Endodermal cell (in vitro differentiated cells): ENCODE measurements at regions not wholly inside any gene's neighbourhood (a gene's known extent, or its start where the extent isn't known, plus 50 kb on each side); places are given as distances from the start of the nearest gene placed in this dataset.

Source experiments
- DNase-seq: peaks from one replicate; pipeline ENCODE4 v3.0.0-alpha.2; 2017
- H3K27ac ChIP-seq: 2 replicates; pipeline ENCODE4 v1.5.1; 2013; ENCODE audit warnings: mild to moderate bottlenecking, low read depth, low read length, moderate library complexity
- H3K27me3 ChIP-seq: 2 replicates; pipeline ENCODE4 v1.6.1; 2013; ENCODE audit warnings: mild to moderate bottlenecking, low read length, moderate library complexity; ENCODE audit not compliant: insufficient read depth, control insufficient read depth, poor library complexity, severe bottlenecking
- H3K36me3 ChIP-seq: 2 replicates; pipeline ENCODE4 v1.7.0; 2013; ENCODE audit warnings: mild to moderate bottlenecking, low read length, moderate library complexity; ENCODE audit not compliant: control insufficient read depth, insufficient read depth
- H3K4me1 ChIP-seq: one replicate; pipeline ENCODE4 v1.7.0; 2013; ENCODE audit warnings: low read length; ENCODE audit not compliant: control insufficient read depth, insufficient read depth
- H3K4me3 ChIP-seq: 2 replicates; pipeline ENCODE4 v1.5.1; 2013; ENCODE audit warnings: mild to moderate bottlenecking, low read length, moderate library complexity
- H3K9ac ChIP-seq: 2 replicates; pipeline ENCODE4 v1.6.1; 2013; ENCODE audit warnings: mild to moderate bottlenecking, low read length, moderate library complexity; ENCODE audit not compliant: poor library complexity, severe bottlenecking; ENCODE audit errors: extremely low read depth
- H3K9me3 ChIP-seq: 2 replicates; pipeline ENCODE4 v1.6.1; 2013; ENCODE audit warnings: mild to moderate bottlenecking, low read length, moderate library complexity; ENCODE audit not compliant: control insufficient read depth
- H3K27ac Mint-ChIP-seq: 2 replicates; pipeline ENCODE4 v1.8.0; 2020; ENCODE audit warnings: mixed read lengths
- H3K27me3 Mint-ChIP-seq: 2 replicates; pipeline ENCODE4 v1.8.0; 2021; ENCODE audit warnings: mild to moderate bottlenecking, mixed read lengths; ENCODE audit not compliant: insufficient read depth
- H3K36me3 Mint-ChIP-seq: 2 replicates; pipeline ENCODE4 v1.8.0; 2020; ENCODE audit warnings: low read depth, mixed read lengths
- H3K4me1 Mint-ChIP-seq: 2 replicates; pipeline ENCODE4 v1.8.0; 2020; ENCODE audit warnings: mixed read lengths
- H3K4me3 Mint-ChIP-seq: 2 replicates; pipeline ENCODE4 v1.8.0; 2020; ENCODE audit warnings: mild to moderate bottlenecking, moderate library complexity, mixed read lengths
- H3K9me3 Mint-ChIP-seq: 2 replicates; pipeline ENCODE4 v1.8.0; 2020; ENCODE audit warnings: mild to moderate bottlenecking, mixed read lengths
- WGBS, 2 experiments: methylation state at CpG; one replicate each; pipeline versions ENCODE4 v1.1.5 to v1.1.7; 2013; ENCODE audit warnings: missing lambda C conversion rate in 2 of 2, mixed read lengths in 1 of 2; ENCODE audit not compliant: insufficient coverage in 1 of 2, insufficient read length in 1 of 2; 5-methylcytosine and 5-hydroxymethylcytosine counted together
- TF ChIP-seq, protein P1 (sequence below): fragments of 200-600 bp; sonication (generic); conservative IDR thresholded peaks from 2 replicates; pipeline ENCODE4 v1.5.0; 2021; ENCODE audit warnings: antibody characterized with exemption, mild to moderate bottlenecking

DNA sequence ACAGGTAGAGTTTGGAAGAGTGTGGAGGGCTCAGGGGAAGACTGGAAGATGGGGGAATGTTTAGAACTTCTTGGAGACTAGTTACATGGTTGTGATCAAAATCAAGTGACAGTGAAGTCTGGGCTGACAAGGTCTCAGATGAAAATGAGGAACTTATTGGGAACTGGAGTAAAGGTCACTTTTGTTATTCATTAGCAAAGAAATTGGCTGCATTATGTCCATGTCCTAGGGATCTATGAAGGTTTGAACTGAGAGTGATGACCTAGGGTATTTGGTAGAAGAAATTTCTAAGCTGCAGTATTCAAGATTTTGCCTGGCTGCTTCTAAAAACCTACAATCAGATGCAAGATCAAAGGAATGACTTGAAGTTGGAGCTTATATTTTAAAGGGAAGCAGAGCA, 747.1 kb downstream of the KCNJ2 start:
- TF ChIP-seq, protein P1, sequence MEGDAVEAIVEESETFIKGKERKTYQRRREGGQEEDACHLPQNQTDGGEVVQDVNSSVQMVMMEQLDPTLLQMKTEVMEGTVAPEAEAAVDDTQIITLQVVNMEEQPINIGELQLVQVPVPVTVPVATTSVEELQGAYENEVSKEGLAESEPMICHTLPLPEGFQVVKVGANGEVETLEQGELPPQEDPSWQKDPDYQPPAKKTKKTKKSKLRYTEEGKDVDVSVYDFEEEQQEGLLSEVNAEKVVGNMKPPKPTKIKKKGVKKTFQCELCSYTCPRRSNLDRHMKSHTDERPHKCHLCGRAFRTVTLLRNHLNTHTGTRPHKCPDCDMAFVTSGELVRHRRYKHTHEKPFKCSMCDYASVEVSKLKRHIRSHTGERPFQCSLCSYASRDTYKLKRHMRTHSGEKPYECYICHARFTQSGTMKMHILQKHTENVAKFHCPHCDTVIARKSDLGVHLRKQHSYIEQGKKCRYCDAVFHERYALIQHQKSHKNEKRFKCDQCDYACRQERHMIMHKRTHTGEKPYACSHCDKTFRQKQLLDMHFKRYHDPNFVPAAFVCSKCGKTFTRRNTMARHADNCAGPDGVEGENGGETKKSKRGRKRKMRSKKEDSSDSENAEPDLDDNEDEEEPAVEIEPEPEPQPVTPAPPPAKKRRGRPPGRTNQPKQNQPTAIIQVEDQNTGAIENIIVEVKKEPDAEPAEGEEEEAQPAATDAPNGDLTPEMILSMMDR: no peak
- no peaks in the 10 kb centered on the region for H3K4me1 ChIP-seq
- no peak overlapping the region for H3K9ac ChIP-seq
- H3K4me1 Mint-ChIP-seq: no peaks in the 10 kb centered on the region
- H3K27me3 ChIP-seq: no peaks in the 10 kb centered on the region
- no peak overlapping the region for H3K4me3 Mint-ChIP-seq
- no peak overlapping the region for H3K27ac Mint-ChIP-seq
- peaks cover 2% of the 10 kb centered on the region for H3K36me3 Mint-ChIP-seq
- no peaks in the 10 kb centered on the region for H3K36me3 ChIP-seq
- H3K9me3 ChIP-seq: peaks cover 37% of the 10 kb centered on the region
- no peak for DNase-seq
- no peak overlapping the region for H3K4me3 ChIP-seq
- peaks cover 49% of the 10 kb centered on the region for H3K9me3 Mint-ChIP-seq
- H3K27me3 Mint-ChIP-seq: no peaks in the 10 kb centered on the region
- H3K27ac ChIP-seq: no peak overlapping the region

DNA sequence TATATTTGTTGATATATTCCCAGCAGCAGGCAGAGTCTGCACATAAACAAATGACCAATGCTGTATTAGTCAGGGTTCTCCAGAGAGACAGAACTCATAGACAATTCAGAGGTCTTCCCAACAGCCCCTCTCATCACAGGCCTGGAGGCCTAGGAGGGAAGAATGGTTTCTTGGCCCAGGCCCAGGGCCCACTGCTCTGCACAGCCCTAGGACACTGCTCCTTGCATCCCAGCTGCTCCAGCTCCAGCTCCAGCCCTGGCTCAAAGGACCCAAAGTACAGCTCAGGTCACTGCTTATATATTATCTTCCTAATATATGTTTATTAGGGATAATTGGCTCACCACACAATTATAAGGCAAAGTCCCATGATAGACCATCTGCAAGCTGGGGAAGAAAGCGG, 749.9 kb downstream of the KCNJ2 start:
- TF ChIP-seq, protein P1: no peak
- Histone ChIP-seq H3K9ac (no peak overlapping the region), H3K4me3 (no peak overlapping the region), H3K27ac (no peak overlapping the region), H3K9me3 (peaks cover 37% of the 10 kb centered on the region), H3K27me3 (no peaks in the 10 kb centered on the region), H3K4me1 (no peaks in the 10 kb centered on the region), H3K36me3 (no peaks in the 10 kb centered on the region)
- no peak overlapping the region for H3K27ac Mint-ChIP-seq
- DNase-seq: no peak
- H3K9me3 Mint-ChIP-seq: peaks cover 48% of the 10 kb centered on the region
- H3K4me3 Mint-ChIP-seq: no peak overlapping the region
- H3K36me3 Mint-ChIP-seq: peaks cover 2% of the 10 kb centered on the region
- no peaks in the 10 kb centered on the region for H3K27me3 Mint-ChIP-seq
- H3K4me1 Mint-ChIP-seq: no peaks in the 10 kb centered on the region
- WGBS, 2 experiments: 92 to 100% methylated on average over 1 of the region's 1 CpG

DNA sequence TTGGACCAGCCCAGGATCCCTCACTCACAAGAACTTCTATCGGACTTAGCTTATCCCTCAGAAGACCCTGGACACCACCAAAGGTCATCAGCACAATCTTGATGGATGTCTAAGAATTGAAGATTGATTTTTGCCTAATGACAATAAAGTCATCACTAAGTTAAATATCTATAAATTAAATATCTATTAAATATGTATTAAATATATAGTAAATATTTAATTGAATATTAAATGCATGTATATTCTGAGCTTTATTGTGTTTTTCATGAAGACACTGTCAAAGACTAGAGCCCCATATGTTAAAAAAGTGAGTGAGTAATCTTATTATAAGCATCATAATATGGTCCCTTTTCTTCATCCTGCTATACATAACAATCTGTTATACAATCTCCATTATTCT, 751.1 kb downstream of the KCNJ2 start:
- no peak for DNase-seq
- Mint-ChIP-seq H3K36me3 (peaks cover 2% of the 10 kb centered on the region), H3K9me3 (peaks cover 48% of the 10 kb centered on the region), H3K4me3 (no peak overlapping the region), H3K27me3 (no peaks in the 10 kb centered on the region), H3K27ac (no peak overlapping the region), H3K4me1 (no peaks in the 10 kb centered on the region)
- TF ChIP-seq, protein P1: no peak
- 93% methylated on average over 1 of the region's 1 CpG; no CpG with 5 or more reads in 1 of the 2 experiments for WGBS, 2 experiments
- Histone ChIP-seq H3K27me3 (no peaks in the 10 kb centered on the region), H3K4me1 (no peaks in the 10 kb centered on the region), H3K4me3 (no peak overlapping the region), H3K9me3 (peaks cover 37% of the 10 kb centered on the region), H3K9ac (no peak overlapping the region), H3K36me3 (no peaks in the 10 kb centered on the region), H3K27ac (no peak overlapping the region)
